ENCODE measurements at regions not wholly inside any gene's neighbourhood (a gene's known extent, or its start where the extent isn't known, plus 50 kb on each side); places are given as distances from the start of the nearest gene placed in this dataset.
"Not testable (repeated sequence)": the region's sequence is repeated elsewhere in the genome, so short reads cannot be mapped to it uniquely, and the experiment has no call there.

DNA sequence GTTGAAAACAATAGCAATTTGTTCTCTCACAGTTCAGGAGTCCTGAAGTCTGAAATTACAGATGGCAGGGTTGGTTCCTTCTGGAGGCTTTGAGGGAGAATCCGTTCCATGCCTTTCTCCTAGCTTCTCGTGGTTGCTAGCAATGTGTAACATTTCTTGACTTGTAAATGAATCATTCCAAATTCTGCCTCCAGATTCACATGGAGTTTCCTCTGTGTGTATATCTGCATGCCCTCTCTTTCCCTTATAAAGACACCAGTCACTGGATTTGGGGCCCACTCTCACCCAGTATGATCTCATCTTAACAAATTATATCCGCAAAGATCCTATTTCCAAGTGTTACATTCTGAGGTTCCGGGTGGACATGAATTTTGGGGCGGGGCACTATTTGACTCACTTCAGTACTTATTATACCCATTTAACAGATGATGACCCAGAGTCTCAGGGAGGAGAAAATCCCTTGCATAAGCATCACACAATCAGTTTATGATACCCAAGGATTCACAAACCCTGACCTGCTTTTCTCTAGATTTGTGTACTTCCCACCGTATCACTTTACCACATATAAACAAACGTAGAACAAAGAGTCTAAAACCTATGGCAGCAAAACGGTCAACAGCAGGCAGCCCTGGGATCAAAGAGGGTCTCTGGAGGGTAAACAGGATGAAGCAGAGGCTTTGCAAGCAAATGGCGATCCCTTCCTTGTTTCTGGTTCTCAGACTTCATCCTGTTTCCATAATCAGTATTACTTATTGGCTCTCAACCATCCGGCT lies 93.7 kb downstream of the C9orf152 start:
- DNase-seq (ENCODE audit: low read depth in 2 of 2): peak in 1 of 2 donors; percentile 39

DNA sequence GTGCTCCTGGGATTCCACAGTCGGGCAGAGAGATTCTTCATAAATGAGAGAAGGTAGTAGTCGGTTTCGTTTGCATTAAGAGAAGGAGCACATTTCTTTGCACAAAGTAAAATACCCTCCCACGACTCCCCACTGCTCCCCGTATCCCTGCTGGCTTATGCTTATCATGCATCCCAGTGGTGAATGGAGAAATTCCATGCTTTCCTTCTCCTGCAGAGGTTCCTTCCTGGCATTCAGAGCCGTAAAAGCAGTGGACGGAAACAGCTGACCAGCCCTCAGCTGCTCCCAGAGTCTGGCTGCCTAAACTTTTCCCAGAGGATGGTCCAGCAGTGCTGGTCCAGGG lies 93.1 kb downstream of the C9orf152 start:
- DNase-seq (ENCODE audit: low read depth in 2 of 2): peak; percentile 57 to 77

DNA sequence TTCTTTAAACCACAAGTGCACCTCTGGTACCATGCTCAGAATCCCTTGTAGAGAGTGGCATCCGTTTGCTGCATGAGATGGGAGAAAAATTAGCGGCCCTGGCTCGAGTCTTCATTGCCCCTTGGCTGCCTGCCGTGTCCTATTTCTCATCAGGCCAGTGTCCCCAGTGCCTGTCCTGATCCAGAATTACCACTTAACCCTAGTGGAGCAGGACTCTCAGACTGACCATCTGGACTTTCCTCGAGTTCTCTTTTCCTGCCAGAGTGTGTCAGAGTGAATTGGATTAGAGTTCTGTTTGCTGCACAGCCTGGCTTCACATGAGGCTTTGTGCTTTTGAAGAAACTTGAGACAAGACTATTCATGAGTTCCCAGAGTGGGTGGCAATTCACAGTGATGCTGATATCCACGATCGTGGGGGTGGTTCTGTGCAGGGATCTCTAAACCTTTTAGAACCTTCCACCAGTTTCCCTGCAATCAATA lies 92.6 kb downstream of the C9orf152 start:
- DNase-seq (ENCODE audit: low read depth in 2 of 2): peak in 1 of 2 donors; percentile 58

DNA sequence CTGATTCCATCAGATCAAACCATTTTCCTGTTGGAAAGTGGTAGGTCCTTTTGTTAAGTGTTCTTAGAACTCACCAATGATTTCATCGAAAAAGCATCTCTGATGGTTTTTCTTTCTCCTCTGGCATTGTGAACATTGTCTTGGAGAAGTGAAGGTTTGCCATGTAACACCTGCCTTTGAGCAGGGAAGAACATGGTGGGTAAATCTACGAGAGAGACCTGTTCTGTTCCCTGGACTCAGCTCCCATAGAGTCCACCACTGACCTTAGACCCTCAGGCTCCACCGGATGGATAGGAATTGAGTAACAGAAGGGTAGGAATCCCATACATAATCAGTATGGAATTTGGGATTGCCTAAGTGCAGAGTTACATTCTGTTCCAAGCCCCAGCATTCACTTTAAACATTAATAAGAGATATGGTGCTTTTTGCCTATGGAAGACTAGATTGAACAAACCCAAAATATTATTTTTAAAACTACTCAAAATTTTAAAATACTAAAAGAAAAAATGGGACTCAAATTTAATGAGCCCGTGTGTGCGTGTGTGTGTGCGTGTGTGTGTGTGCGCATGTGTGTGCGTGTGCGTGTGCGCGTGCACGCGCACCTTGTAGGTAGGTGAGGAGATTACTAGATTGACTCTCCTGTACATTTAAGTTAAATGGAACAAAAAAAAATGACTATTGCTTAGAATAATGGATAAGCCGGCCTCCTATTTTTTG lies 92.0 kb downstream of the C9orf152 start:
- DNase-seq (ENCODE audit: low read depth in 2 of 2): peak; percentile 39 to 73

DNA sequence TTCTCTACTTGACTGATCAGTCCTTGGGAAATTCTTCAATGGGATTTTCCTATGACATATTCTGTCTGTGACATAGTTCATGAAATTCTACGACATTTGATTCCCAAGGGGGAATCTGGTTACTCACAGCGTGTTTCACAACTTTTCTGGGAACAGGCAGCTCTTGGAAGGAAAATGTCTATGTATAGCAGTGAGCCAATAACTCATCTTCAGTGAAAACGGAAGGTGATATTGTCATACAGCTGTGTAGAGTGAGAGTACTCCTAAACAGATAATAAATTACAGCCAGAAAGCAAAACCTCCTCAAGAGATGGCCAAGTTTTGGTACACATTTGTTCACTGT lies 91.4 kb downstream of the C9orf152 start:
- DNase-seq (ENCODE audit: low read depth in 2 of 2): peak; percentile 26 to 73

DNA sequence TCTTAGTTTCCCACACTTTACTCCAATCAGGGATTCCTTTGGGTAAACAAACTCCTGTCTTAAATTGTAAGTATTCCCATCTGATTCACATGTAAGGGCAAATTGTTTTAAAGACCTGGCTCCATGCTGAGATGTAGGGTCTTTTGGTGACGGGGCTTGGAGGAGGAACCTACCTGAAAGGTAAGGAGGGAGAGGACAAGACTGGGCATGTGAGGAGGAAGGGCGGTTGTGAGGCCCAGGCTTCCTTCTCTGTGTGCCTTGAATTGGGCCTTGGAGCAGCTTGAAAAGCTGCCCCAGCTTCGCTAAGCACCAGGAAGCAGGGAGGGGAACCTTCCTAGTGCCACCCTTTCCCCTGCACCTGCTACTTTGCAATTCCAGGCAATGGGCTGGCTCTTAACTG lies 86.8 kb downstream of the C9orf152 start:
- DNase-seq (ENCODE audit: low read depth in 2 of 2): no peak

DNA sequence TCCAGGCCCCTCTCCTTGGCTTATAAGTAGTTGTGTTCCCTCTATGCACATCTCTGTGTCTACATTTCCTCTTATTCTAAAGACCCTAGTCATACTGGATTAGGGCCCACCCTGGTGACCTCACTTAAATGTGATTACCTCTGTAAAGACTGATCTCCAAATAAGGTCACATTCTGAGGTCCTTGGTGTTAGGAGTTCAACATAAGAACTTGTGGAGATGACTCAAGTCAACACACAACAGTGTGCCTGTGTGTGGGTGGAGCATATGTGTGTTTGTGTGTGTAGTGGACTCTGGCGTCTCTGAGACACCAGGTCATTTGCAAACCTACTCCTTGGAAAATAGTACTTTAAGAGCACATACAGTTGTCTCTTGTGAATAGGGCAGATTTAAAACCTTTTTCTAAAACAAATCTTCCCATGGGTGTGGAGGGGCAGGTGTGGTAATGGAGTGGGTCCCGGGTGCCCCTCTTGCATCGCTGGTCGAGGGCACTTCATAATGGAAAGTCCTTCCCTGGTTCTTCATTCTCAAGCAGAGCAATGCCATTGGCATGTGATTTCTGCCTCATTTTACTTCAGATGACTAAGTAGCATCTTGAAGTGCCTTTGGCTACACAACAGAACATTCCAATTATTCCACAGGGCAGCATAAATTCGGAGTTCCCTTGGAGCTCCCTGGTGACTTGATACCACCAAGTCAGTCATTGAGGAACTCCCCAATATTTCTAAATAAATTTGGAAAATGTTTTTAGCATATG lies 84.4 kb downstream of the C9orf152 start:
- DNase-seq (ENCODE audit: low read depth in 2 of 2): peak in 1 of 2 donors; percentile 45

DNA sequence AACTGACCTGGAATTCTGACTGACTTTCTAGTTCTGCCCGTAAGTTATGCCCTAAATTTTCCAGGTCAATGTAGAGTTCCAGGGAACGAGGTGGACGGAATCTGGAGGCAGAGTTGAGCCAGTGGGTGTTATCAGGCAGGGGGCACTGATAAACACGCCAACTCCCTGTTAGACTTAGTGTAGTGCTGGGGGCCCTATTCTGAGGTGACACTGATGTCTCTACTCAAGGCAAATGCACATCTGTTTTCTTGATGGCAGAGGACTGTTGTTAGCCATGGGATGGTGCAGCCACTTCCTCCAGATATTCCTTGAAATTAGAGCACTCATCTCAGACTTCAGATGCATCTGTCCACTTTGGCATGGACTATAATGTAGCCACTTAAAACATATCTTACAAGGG lies 83.5 kb downstream of the C9orf152 start:
- DNase-seq (ENCODE audit: low read depth in 2 of 2): no peak

DNA sequence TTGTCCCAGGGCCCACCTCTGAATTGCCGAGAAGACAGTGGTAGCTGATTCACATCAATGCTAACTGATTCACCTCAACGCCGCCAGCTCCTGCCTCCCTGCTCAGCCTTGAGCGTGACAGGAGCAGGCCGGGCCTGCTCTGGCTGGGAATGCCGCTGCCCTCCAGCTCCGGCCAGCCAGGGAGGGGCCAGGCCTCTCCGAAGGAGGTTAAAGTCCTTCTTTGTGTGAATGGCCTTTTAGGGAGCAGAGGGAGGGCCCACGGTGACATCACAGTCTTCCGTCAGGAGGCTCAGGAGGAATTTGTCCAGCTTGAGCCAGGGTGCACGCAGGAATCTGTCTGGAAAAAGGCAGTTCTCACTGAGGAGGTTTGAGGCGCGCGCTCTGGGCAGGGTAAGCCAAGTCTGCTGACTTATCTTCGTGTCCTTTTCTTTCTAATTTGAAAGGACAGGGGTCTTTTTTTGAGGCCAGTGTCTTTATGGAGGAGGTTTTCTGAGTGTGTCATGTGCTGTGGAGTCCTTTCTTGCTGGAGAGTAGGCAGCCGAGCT lies 82.7 kb downstream of the C9orf152 start:
- peak in 1 of 2 donors; percentile 74 for DNase-seq (ENCODE audit: low read depth in 2 of 2)

DNA sequence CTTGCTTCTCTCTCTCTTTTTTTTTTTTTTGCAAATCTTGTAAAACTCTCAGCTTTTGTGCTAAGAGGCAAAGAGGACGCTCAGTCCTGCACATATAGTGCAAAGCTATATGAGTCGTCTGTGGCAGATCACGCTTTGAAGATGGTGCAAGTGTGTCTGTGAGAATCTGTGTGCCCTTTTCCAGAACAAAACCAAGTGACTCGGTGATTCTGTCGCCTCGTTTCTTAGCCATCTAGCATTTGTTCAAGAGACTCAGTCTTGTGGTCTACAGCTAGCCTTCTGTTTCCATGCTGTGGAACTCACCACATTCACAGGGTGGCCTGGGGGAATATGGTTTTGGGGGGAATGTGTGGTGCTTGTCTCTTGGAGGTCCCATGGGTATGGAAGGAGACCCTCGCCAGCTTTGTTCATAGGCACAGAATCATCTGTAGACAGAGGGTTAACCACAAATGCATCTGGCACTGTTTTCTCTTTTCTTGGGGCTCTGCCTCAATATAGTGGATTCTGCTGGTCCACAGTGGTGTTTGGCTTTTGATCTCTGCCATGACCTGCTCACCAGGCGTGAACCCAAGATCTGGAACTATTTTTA lies 82.1 kb downstream of the C9orf152 start:
- DNase-seq (ENCODE audit: low read depth in 2 of 2): no peak

DNA sequence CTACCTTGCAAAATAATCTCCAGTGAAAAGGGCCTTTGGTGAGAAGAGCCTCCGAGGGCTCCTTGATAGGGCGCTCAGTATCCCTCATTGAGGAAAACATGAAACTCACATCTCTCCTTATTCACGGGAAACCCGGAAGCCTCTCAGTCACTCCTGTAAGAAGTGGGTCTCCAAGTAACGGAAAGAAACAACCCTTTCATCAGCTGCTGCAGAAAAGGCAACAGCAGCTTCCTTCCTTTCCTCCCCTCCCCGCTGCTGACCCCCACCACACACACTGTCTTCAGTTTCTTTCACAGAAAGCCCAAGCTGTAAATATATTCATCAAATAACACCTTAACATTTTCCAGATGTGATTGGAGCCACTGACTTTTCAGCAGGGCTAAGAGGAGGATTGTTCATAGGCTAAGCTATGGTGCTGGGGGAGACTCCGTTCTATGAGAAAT lies 81.4 kb downstream of the C9orf152 start:
- peak in 1 of 2 donors; percentile 78 for DNase-seq (ENCODE audit: low read depth in 2 of 2)

DNA sequence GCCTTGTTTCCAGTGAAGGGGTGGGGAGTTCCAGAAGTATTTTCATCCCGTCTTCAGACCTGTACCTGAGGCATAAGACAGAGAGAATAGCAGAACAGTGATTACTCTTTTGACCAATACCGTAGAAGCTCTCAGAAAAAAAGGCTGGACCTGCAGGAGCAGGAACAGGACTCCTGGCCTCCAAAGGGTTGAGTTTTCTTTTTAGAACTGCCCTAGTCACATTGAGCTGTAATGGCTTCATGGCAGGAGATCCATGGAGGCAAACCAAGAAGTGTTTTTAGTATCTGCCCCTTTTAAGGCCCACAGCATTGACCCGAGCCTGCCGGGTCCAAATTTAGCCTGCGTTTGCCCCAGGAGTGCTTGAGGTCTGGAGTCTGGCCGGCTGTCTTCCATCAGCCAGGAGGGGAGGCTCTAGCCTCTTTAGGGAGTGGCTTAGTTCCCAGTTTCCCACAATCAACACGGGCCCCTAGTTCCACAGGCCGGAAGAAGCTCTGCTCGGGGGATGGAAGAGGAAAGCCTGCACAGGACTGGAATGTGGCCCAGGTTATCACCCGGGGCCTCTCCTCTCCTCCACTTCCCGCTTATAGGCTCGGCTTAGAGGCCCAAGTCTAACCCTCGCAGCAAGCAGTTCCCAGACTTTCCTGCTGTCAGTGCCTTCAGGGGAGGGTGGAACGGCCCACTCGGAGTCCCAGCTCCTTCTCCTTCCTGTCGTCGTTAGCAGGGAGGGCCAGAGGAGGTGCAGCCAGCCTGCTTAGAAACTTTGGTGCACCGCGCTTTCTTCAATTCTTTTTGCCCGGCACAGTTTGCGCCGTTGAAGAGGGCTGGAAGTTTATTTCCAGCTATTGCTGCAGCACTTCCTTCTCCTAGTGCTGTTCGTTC lies 80.7 kb downstream of the C9orf152 start:
- peak; percentile 75 to 82 for DNase-seq (ENCODE audit: low read depth in 2 of 2)

DNA sequence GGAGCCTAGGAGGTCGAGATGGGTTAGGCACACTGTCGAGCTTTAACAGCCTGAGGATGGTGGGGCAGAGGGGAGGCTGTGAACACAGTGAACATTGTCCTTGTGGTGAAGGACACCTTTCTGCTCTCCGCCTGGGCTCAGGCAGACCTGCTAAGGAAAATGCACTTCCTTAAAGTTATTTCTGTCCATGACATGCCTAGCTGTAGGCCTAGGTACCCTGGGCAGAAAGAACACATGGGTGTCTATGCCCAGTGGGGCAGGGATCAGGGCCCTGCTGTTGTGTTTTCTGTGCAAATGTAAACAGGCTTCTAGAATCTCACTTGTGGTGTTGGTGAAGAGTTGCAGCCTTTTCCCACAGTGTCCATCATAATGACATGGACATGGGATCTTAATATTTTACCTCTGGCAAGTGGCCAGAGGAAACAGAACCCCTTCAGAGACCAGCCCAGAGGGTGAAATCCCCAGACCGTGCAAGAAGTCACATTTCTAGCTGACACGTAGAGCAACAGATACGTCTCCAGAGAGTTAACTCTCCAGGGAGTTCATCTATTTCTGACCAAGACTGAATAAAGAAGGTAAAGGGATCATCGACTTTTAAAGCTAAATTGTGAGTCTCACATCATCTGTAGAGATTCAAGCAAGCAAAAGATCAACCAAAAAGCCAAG lies 79.2 kb downstream of the C9orf152 start:
- peak in 1 of 2 donors; percentile 19 for DNase-seq (ENCODE audit: low read depth in 2 of 2)

DNA sequence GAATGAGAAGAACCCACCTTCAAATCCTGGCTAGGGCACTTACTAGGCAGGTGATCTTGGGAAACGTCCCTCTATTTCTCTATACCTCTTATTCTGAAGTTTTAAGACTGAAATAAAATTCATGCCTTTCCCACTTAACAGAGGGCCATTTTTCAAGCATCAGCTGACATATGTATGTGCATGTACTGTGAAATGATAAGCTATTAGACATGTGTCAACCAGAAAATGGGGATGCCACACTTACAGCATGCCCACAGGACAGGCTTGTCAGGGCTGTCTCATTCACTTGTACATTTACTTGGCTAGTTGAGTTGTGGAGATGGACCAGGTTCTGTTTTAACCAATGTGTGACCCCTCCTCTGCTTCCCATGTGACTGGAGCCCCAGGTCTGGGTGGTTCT lies 78.5 kb downstream of the C9orf152 start:
- DNase-seq (ENCODE audit: low read depth in 2 of 2): peak in 1 of 2 donors; percentile 24

DNA sequence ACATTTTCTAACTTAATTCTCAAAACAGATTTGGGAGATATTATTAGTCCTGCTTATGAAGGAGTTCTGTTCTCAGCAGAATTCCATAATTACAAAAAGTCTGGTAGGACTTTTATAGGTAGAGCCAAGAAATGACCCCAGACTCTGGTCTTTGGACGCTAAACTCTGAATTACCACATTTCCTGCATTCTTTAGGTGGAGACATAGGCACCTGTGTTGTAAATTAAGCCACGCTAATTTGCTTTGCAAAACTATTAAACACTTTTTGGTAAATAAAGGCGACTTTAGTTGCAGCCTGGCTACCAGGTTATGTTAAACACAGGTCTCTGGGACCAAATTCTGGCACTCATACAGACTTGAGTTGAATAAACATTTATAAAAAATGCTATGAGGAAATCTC lies 77.7 kb downstream of the C9orf152 start:
- no peak for DNase-seq (ENCODE audit: low read depth in 2 of 2)

DNA sequence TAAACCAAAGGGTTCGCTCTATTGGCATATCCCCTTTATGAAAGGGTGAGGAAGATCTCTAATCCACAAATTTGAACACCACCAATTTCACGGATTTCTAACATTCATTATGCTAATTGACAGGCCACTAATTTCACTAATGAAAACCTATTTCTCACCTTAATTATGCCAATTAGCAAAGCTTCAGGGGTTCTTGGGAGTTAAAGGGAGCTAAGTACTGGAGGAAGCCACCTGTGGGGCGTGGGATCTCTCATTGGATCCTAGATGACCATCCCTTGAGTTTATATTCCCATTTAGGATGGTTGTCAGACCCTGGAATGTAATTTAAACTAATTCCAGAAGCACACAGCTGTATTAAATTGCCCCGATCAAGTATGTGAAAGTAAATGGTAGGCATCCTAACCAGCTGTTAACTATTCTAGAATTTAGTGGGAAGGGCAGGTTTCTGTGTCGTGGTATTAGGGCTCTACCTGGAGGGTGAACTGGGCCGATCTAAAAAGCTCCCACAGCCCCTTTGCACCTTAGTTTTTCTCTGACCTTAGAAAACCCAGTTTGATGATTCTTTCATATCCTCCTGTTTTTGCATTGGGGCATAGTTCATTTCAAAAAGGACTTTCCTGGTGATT lies 77.1 kb downstream of the C9orf152 start:
- no peak for DNase-seq (ENCODE audit: low read depth in 2 of 2)

DNA sequence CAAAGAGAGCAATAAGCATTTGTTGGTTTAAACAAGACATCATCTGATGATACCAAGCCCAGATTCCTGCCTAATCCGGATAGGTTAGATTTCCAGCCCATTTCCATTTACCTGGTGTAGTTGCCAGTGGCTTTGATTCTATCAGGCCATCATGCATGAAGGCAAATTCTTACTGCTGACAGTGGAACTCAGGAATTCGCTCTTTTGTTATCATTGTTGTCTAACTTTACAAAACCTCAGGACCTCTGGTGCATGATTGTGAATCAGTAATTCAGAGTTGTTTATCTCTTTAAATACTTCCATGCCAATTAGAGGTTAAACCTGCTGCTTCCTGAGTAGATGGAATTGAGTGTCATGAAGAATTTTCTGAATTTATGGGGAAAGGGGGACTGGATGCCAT lies 76.5 kb downstream of the C9orf152 start:
- DNase-seq (ENCODE audit: low read depth in 2 of 2): peak; percentile 30 to 39

DNA sequence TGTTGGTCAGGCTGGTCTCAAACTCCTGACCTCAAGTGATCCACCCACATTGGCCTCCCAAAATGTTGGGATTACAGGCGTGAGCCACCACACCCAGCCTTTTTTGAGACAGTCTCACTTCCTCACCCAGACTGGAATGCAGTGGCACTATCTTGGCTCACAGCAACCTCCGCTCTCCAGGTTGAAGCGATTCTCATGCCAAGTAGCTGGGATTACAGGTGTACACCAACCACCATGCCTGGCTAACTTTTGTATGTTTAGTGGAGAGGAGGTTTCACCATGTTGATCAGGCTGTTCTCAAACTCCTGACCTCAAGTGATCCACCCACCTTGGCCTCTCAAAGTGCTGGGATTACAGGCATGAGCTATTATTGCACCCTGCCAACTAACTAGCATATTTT lies 75.4 kb downstream of the C9orf152 start:
- DNase-seq (ENCODE audit: low read depth in 2 of 2): not testable (repeated sequence)

DNA sequence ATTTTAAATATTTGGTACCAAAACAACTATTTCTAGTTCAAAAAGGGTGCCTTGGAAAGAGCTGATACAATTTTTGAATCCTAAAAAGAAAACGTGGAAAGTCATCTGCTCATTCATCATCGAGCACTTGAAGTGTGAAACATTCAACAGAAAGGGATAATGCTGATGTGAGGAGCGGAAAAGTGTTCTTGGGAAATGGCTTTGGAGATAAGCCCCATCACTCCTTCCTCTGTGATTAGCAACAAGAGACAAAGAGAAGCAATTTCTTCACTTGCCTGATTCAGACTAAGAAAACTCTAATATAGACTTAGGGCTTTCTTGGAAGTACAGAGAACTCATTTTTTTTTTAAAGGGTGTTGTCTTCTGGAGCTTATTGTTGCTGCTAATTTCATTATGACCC lies 74.9 kb downstream of the C9orf152 start:
- DNase-seq (ENCODE audit: low read depth in 2 of 2): peak in 1 of 2 donors; percentile 48

Data from lung microvascular endothelial cell (primary cell).